OCI-LY7 (cell line): ENCODE measurements at regions not wholly inside any gene's neighbourhood (a gene's known extent, or its start where the extent isn't known, plus 50 kb on each side); places are given as distances from the start of the nearest gene placed in this dataset.

Experiments
- BruUV-seq: library from RNA; stranded (reverse); fragments of 400-500 nt; replicated peaks from 2 replicates; lab custom pipeline; 2021; lab: Mats Ljungman, UMichigan
- CTCF ChIA-PET: fragments of 300-600 bp; sonication (Branson Sonifier 250); formaldehyde crosslinking; loops from one replicate; lab custom pipeline; 2022; ENCODE audit warnings: antibody characterized with exemption; ENCODE audit not compliant: unreplicated experiment; lab: Charles Lee
- POLR2A ChIA-PET: fragments of 300-600 bp; sonication (Branson Sonifier 250); formaldehyde crosslinking; loops from one replicate; lab custom pipeline; 2022; ENCODE audit warnings: antibody characterized with exemption; lab: Charles Lee
- DNase-seq: peaks from one replicate; pipeline ENCODE4 v3.0.0-alpha.2; 2015; ENCODE audit warnings: low spot score
- H2AFZ ChIP-seq: fragments of 200-600 bp; sonication (generic), shearing (Covaris generic); 2 replicates; pipeline ENCODE4 v1.6.1; 2014; ENCODE audit warnings: mild to moderate bottlenecking, antibody characterized with exemption, low read length, moderate library complexity
- H3K27ac ChIP-seq: fragments of 200-600 bp; sonication (generic); 2 replicates; pipeline ENCODE4 v1.5.1; 2014; ENCODE audit warnings: mixed run types, low read depth, mild to moderate bottlenecking, moderate library complexity, low read length, inconsistent platforms; ENCODE audit not compliant: poor library complexity, severe bottlenecking
- H3K36me3 ChIP-seq: fragments of 200-600 bp; sonication (generic); 2 replicates; pipeline ENCODE4 v1.6.1; 2014; ENCODE audit warnings: mild to moderate bottlenecking, antibody characterized with exemption, low read length, moderate library complexity, mixed read lengths; ENCODE audit not compliant: insufficient read depth
- H3K4me1 ChIP-seq: fragments of 200-600 bp; sonication (generic); 2 replicates; pipeline ENCODE4 v1.5.1; 2014; ENCODE audit warnings: mild to moderate bottlenecking, low read length; ENCODE audit not compliant: insufficient read depth, poor library complexity, severe bottlenecking
- H3K4me2 ChIP-seq: fragments of 200-600 bp; sonication (generic); 2 replicates; pipeline ENCODE4 v1.6.1; 2014; ENCODE audit warnings: mild to moderate bottlenecking, low read length
- H3K4me3 ChIP-seq: fragments of 200-600 bp; sonication (generic); 2 replicates; pipeline ENCODE4 v1.5.1; 2014; ENCODE audit warnings: mild to moderate bottlenecking, low read depth, low read length; ENCODE audit not compliant: poor library complexity, severe bottlenecking
- H3K79me2 ChIP-seq: fragments of 200-600 bp; sonication (generic); 2 replicates; pipeline ENCODE4 v1.6.1; 2016; ENCODE audit warnings: low read depth, mild to moderate bottlenecking, low read length, moderate library complexity, mixed read lengths; ENCODE audit not compliant: insufficient read depth
- H3K9me2 ChIP-seq: fragments of 200-600 bp; sonication (generic); 2 replicates; pipeline ENCODE4 v1.6.1; 2016; ENCODE audit warnings: mild to moderate bottlenecking, low read length, mixed read lengths; ENCODE audit not compliant: insufficient read depth
- H3K9me3 ChIP-seq: fragments of 200-600 bp; sonication (generic); 2 replicates; pipeline ENCODE4 v1.6.1; 2014; ENCODE audit warnings: mild to moderate bottlenecking, mixed run types, low read length, mixed read lengths
- H4K20me1 ChIP-seq: fragments of 200-600 bp; sonication (generic); 2 replicates; pipeline ENCODE4 v1.6.1; 2014; ENCODE audit warnings: mild to moderate bottlenecking, antibody characterized with exemption, low read length, moderate library complexity, mixed read lengths; ENCODE audit not compliant: insufficient read depth
- EZH2phosphoT487 ChIP-seq: fragments of 200-600 bp; sonication (generic); IDR thresholded peaks from 2 replicates; pipeline ENCODE4 v1.6.1; 2018; ENCODE audit warnings: low read depth, borderline replicate concordance, mild to moderate bottlenecking, mixed run types, antibody characterized with exemption, low read length, moderate library complexity, mixed read lengths
- intact Hi-C: fragments of 100-400 bp; cut with micrococcal nuclease; formaldehyde crosslinking; loops from one replicate; pipeline ENCODE4 v1.10.0; 2022; ENCODE audit not compliant: unreplicated experiment
- TF ChIP-seq, protein P1 (sequence below): fragments of 200-600 bp; sonication (generic); conservative IDR thresholded peaks from 2 replicates; pipeline ENCODE4 v1.5.1; 2014; ENCODE audit warnings: mild to moderate bottlenecking, antibody characterized with exemption, low read length, moderate library complexity, mixed read lengths

DNA sequence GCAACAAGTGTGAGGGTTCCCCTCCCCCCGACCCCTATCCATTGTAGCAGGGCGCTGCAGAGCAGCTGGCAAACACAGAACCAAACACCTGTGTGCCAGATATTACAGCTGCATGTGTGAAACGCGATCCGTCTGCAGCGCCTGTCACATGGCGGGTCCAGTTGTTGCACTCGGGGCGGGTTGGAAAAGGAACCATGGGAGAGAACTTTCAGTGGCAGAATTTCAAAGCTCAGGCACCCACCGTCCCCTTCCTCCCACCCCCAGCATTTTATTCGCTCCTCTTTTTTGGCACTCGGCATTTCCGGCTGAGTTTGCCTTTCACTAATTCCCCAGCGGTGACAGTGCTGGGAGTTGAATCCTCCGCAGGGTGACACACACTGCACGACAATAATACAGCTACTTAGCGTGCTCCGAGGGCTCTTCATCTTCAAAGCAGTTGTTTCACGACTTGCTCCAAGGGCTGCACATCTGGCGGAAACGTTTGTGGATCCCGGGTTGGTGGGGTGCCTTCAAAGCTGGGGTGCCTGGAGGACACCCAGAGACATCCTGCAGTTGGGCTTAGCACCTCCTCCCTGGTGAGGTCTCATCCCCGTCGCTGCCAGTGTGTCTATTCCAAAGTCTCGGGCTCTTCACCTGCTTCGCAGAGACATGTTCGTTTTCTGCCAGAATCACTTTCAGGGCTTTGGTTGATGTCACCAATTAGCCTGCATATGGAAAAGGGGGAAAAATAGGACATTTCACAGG, 180.7 kb downstream of the ZBTB18 start:
- Histone ChIP-seq H3K4me1 (no peaks in the 10 kb centered on the region), H3K27ac (no peak overlapping the region), H3K79me2 (no peaks in the 10 kb centered on the region), H3K9me3 (no peaks in the 10 kb centered on the region), H4K20me1 (no peaks in the 10 kb centered on the region), H3K4me2 (no peak overlapping the region), H3K36me3 (no peaks in the 10 kb centered on the region), H2AFZ (no peak overlapping the region), H3K4me3 (no peak overlapping the region), H3K9me2 (no peaks in the 10 kb centered on the region)
- BruUV-seq = no TSS peak
- no peak for TF ChIP-seq EZH2phosphoT487
- TF ChIP-seq, protein P1, sequence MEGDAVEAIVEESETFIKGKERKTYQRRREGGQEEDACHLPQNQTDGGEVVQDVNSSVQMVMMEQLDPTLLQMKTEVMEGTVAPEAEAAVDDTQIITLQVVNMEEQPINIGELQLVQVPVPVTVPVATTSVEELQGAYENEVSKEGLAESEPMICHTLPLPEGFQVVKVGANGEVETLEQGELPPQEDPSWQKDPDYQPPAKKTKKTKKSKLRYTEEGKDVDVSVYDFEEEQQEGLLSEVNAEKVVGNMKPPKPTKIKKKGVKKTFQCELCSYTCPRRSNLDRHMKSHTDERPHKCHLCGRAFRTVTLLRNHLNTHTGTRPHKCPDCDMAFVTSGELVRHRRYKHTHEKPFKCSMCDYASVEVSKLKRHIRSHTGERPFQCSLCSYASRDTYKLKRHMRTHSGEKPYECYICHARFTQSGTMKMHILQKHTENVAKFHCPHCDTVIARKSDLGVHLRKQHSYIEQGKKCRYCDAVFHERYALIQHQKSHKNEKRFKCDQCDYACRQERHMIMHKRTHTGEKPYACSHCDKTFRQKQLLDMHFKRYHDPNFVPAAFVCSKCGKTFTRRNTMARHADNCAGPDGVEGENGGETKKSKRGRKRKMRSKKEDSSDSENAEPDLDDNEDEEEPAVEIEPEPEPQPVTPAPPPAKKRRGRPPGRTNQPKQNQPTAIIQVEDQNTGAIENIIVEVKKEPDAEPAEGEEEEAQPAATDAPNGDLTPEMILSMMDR = no peak
- ChIA-PET POLR2A (interaction anchor here (0.6 kb wide), 1 partner anchor 24 kb away, joined by 3 read pairs; no protein-coding TSS in a partner anchor), CTCF (no interaction called here)
- DNase-seq = no peak
- intact Hi-C loops = no loop called here

GRCh38 chr1:244234009-244234643, 183.0 kb downstream of the ZBTB18 start:
- TF ChIP-seq, protein P1 = no peak
- no peak for TF ChIP-seq EZH2phosphoT487
- POLR2A ChIA-PET = interaction anchor here (0.6 kb wide), 1 partner anchor 525 kb away, joined by 3 read pairs; no protein-coding TSS in a partner anchor
- H3K9me2 ChIP-seq = no peaks in the 10 kb centered on the region
- no peaks in the 10 kb centered on the region for H3K36me3 ChIP-seq
- no peak for DNase-seq
- H3K9me3 ChIP-seq = no peaks in the 10 kb centered on the region
- no peak overlapping the region for H3K4me2 ChIP-seq
- H4K20me1 ChIP-seq = no peaks in the 10 kb centered on the region
- H3K4me3 ChIP-seq = no peak overlapping the region
- H3K79me2 ChIP-seq = no peaks in the 10 kb centered on the region
- no peak overlapping the region for H3K27ac ChIP-seq
- no TSS peak for BruUV-seq
- CTCF ChIA-PET = no interaction called here
- H2AFZ ChIP-seq = no peak overlapping the region
- intact Hi-C loops = no loop called here
- no peaks in the 10 kb centered on the region for H3K4me1 ChIP-seq

DNA sequence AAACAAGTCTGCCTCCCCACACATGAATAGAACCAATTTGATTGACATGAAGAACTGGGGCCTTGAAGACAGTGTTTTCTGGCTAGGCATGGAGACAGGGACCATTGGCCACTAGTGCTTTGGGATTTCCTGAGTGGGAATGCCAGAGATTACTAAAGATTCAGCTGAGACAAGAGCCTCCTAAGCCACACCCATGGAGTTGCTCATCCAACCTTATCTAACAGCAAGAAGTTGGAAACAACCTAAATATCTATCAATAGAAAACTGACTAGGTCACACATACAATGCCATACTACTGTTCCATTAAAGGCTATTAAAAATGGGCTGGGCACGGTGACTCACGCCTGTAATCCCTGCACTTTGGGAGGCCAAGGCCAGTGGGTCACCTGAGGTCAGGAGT, 184.1 kb downstream of the ZBTB18 start:
- TF ChIP-seq, protein P1 = no peak
- TF ChIP-seq EZH2phosphoT487 = no peak
- H3K79me2 ChIP-seq = no peaks in the 10 kb centered on the region
- POLR2A ChIA-PET = interaction anchor here (0.6 kb wide), 1 partner anchor 421 kb away, joined by 3 read pairs; no protein-coding TSS in a partner anchor

More for the DNA sequence above, 184.1 kb downstream of the ZBTB18 start:
- Histone ChIP-seq H3K4me1 (no peaks in the 10 kb centered on the region), H3K27ac (no peak overlapping the region), H3K9me2 (no peaks in the 10 kb centered on the region), H3K4me3 (no peak overlapping the region), H3K9me3 (no peaks in the 10 kb centered on the region), H4K20me1 (no peaks in the 10 kb centered on the region), H3K36me3 (no peaks in the 10 kb centered on the region), H3K4me2 (no peak overlapping the region), H2AFZ (no peak overlapping the region)
- no peak for DNase-seq
- intact Hi-C loops = no loop called here
- CTCF ChIA-PET = no interaction called here
- BruUV-seq = no TSS peak
